ENCODE measurements at regions not wholly inside any gene's neighbourhood (a gene's known extent, or its start where the extent isn't known, plus 50 kb on each side); places are given as distances from the start of the nearest gene placed in this dataset.

GRCh38 chr2:16254356-16254965, 314.1 kb downstream of the MYCN start:
- DNase-seq (ENCODE audit: low spot score) = no peak

GRCh38 chr2:16253291-16253690, 312.9 kb downstream of the MYCN start:
- no peak for DNase-seq (ENCODE audit: low spot score)

GRCh38 chr2:16252891-16253290, 312.5 kb downstream of the MYCN start:
- DNase-seq (ENCODE audit: low spot score) = no peak

- no peak for DNase-seq (ENCODE audit: low spot score)
Observed at GRCh38 chr2:16252251-16252650, 311.9 kb downstream of the MYCN start.

DNA sequence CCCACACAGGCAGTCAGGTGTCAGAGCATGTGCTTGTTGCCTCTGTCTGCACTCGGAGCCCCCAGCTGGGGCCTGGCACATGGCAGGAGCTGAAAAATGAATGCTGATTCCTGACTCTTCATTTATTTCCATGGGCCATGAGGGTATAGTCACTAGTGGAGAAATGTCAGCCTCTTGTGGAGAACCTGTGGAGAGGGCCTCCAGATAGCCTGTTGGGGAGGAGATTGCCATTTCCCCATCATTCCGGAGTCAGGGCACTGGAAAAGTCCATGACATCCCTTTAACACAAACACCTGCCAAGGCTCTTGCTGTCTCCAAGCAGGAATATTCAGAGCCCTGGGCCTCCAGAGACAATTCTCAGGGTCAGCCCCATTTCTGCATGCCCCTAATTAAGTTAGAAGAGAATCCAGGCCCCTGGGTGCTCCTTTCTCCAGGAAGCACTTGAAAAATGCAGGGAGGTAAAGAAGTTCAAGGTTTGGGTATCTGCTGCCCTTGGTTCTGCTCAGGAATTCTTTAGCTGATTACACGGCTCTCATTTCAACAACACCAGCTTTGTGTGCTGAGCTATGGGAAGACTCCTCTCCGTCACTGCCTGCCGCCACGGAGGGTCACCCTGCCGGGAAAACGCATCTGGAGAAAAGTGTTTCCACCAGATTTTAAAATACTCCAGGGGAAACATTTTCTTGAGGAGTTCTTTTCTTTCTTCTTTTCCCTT, 311.3 kb downstream of the MYCN start:
- DNase-seq (ENCODE audit: low spot score) = no peak

DNA sequence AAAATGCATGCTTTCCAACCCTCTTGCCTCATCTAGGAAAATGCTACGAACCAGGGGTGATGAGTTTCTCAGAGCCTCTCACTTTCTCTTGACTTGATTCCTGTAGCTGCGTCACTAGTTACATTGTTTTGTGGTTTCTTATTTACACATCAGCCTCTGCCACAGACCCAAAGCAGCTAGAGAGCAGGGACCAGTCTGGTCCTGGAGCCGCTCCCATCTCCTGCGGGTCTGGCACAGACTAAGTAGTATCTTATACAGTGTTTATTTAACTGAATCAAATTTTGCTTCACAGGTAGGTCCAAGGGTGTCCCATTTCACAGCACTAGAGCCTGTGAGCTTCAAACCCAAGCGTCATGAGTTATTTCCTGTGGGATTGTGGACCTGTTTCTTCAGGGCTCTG, 310.5 kb downstream of the MYCN start:
- DNase-seq (ENCODE audit: low spot score) = no peak

- no peak for DNase-seq (ENCODE audit: low spot score)
Observed at GRCh38 chr2:16250466-16250865, 310.1 kb downstream of the MYCN start.

DNA sequence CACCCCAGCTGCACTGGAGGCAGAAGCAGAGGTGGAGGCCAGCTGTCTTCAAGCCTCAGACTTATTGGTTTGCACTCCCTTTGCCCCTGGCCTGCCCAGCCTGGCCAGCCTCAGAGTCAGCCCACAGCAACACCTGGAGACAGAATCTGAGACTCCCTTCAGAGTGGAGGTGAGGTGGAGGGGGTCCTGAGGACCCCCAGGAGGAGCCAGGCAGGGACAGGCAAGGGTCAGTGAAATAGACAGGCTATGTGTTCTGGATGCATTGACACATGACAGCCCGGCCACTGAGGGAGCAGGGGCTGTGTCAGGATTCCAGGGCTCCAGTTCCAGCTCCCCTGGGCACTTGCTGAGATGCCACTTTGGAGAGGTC, 309.7 kb downstream of the MYCN start:
- DNase-seq (ENCODE audit: low spot score) = no peak

GRCh38 chr2:16249246-16250055, 309.1 kb downstream of the MYCN start:
- DNase-seq (ENCODE audit: low spot score) = no peak

- DNase-seq (ENCODE audit: low spot score) = no peak
Observed at GRCh38 chr2:16248571-16249105, 308.3 kb downstream of the MYCN start.

DNA sequence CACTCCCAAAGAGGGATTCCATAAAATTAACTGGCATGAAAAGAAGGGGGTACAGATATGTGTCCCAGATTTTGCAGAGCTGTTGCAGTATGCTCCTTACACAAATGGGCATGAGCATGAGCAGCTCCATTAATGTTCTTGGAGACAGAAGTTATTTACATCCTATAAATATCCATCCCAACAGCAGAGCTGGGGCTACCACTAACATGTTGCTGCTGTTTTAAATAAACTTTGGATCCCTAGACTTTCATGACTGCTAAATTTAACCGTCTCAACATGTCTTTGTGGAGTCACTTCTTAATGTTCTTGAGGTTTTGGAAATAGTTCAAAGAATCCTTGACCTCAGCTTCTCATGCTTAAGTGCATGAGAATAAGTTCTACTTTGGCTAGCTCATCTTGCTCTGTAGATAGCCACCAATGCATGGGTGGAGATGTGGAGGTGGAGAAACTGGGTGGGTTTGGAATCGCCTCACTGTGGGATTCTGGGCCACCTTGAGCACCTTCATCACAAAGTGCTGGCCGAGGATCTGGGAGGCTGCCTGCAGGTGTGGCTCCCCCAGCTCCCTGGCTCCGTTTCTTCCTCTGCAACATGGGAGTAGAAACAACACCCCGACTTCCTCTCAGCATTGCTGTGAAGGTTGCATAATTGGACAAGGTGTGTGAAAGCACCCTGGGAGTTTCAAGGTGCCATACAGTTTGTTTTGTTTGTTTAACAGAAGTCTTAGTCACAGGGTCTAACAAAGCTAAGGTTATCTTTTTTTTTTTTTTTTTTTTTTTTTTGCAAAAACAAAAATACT, 307.2 kb downstream of the MYCN start:
- no peak for DNase-seq (ENCODE audit: low spot score)

DNA sequence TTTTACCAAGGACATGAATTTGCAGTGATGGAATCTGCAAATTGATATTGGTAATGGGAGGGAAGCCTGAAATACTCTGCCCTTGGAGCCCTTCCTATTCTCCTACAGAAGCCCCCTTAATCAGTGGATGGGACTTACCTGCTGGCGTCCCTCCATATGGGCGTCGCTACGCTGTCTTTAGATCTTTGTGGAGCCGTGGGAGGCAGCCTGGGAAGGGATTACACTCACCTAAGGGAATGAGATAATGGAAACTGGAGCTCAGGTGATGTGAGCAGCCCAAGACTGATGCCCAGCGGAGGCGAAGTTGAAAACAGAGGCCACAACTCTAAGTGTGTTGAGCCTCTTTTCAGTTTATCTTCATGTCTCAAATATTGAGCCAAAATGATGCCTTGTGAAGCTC, 306.6 kb downstream of the MYCN start:
- DNase-seq (ENCODE audit: low spot score) = no peak

- no peak for DNase-seq (ENCODE audit: low spot score)
Observed at GRCh38 chr2:16246281-16246850, 306.0 kb downstream of the MYCN start.

DNA sequence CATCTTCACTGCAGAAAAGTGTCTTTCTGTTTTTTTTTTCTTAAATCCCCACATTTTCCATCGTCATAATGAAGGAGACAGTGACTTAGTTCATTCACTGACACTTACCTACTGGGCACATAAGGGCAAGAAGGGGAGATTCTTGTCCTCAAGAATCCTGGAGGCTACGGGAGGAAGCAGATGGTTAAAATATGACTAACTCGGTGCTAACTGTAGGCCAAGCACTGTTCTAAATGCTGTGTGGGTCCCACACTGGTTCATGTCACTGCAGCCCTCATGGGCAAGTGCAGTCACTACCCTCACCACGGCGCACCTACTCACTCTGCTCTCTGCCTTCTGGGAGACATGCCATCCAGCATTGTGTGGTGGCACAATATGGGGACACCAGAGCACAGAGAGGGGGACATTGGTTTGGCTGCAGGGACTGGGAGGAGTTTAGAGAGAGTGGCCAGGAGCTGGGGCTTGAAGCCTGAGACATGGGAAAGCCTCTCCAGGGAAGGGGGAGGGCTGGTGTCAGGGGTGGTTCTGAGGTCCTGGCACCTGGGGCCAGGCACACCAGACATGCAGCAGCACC, 305.2 kb downstream of the MYCN start:
- DNase-seq (ENCODE audit: low spot score) = no peak

- DNase-seq (ENCODE audit: low spot score) = no peak
Observed at GRCh38 chr2:16244966-16245320, 304.6 kb downstream of the MYCN start.

- no peak for DNase-seq (ENCODE audit: low spot score)
Observed at GRCh38 chr2:16244153-16244965, 304.0 kb downstream of the MYCN start.

GRCh38 chr2:16243411-16243996, 303.2 kb downstream of the MYCN start:
- DNase-seq (ENCODE audit: low spot score) = no peak

GRCh38 chr2:16242906-16243305, 302.6 kb downstream of the MYCN start:
- DNase-seq (ENCODE audit: low spot score) = no peak

DNA sequence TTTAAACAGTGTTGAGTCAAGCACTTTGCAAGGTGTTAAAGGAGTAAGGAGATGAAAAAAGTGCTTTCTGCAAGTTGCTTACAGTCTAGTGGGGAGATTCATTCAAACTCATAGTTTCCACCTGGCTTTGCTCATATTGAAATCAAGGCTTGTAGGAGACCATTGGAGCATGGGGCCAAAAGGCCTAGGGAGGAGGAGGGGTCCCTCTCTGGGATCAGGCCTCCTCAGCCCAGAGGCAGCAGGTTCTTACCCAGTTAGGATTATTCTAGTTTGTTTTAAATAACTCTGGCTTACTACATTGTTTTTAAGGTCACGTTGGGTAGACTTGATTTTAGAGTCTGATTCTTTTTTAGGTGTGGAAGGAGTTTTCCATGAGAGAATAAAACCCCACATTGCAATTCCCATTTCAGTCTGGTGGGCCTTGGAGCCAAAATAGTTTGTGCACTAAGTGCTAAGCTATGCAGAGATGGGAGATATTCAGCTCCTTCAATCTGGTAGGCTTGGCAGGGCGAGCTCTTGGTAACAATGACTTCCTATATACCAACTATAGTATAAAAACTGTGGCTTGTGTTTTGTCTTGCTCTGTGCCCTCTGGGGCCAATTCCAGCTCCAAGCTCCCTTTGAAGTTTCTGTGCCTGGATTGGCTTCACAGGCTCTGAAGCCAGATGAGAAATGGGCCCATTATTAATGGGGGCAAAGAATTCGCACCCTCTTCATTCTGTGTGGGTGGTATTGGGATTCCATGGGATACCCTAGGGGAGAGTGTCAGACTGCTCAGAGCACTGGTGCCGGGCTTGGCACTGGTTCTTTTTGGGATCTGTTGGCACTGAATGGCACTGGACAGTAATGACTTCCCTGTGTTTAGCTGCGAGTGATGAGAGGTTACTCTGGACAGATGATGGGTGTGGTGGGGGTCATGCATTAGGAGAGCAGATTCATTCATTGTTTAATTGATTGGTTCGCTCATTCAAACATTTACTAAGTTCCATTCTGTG, 301.1 kb downstream of the MYCN start:
- no peak for DNase-seq (ENCODE audit: low spot score)

All from CD4-positive, alpha-beta T cell treated with Interleukin-15 for 4 hours (primary cell).